NCI-H1694 treated with DMSO at 0.1 percent for 48 hours (cell line): ENCODE measurements at regions not wholly inside any gene's neighbourhood (a gene's known extent, or its start where the extent isn't known, plus 50 kb on each side); places are given as distances from the start of the nearest gene placed in this dataset.
A peak's percentile ranks its signal among the peaks of the same experiment; 100 is the strongest.
"Not testable (repeated sequence)": the region's sequence is repeated elsewhere in the genome, so short reads cannot be mapped to it uniquely, and the experiment has no call there.

Source experiments
- DNase-seq: peaks from one replicate; lab custom pipeline; 2025; lab: John Stamatoyannopoulos, UW

DNA sequence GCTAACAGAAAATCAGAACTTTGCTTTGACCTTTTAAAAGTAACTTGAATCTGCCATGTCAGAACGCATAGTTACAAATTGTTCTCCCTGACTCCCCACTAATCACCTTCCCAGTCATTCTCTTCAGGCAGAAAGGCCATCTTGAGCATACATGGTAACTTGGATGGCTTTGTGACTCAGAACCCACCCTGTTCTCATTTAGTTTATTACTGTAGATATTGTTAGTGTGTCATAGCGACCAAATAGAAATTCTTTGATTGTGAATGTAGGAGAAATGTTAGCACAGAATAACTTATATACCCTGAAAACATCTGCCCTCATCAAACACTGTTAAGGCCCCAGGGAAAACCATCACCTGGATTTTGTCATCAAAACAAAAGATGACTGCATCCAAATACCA, 382.0 kb downstream of the MAGEB5 start:
- DNase-seq: no peak

DNA sequence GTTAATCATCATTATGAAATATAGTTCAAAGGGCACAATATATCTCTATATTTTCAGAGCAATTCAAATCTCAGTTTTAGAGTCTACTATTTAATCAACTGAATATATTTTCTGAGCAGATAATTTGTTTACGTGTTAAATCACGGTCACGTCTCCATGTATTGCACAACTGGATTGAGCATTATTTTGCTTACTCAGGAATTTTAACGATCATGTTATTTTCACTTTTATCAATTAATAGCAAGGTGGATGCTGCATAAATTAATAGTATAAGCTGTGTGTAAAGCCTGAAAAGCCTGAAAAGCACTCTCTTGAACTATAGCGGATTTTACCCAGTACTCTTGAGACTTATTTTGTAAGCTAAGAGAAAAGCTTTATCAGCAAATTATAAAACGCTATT, 374.9 kb downstream of the MAGEB5 start:
- DNase-seq: no peak

DNA sequence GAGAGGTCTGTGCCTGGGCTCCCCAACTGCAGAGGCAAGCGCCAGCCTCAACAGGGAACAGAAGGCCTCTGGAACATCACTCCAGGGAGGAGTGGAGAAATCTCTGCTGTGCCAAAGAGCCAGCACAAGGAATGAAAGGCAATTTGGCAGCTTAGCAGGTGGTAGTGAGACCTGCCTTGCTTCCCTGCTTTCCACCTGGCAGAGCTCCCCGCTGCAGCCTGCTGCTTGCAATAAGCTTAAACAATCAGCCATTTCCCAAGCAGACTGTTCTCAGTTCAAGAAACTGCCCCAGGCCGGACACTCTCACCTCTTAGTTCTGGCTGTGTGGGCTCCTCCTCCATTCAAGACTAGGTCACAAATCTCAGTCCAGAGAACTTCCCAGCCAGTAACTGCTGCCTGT, 370.6 kb downstream of the MAGEB5 start:
- no peak for DNase-seq

DNA sequence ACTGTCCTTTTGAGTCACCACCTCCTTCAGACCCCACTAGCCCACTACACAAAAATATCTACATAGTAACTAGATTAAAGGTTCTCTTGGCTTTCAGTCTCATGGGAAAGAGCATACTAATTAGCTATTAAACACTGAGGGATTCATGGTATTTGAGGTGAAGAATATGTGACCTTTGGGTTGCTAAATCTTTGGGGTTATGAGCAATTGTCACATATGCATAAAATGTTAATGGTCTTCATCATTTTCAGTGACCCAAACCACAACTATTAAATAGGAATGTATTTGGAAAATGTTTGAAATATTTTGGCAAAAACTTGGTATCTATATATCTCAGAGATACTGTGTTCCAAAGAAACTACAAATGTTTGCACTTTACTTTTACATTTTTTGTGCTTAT, 365.1 kb downstream of the MAGEB5 start:
- no peak for DNase-seq

DNA sequence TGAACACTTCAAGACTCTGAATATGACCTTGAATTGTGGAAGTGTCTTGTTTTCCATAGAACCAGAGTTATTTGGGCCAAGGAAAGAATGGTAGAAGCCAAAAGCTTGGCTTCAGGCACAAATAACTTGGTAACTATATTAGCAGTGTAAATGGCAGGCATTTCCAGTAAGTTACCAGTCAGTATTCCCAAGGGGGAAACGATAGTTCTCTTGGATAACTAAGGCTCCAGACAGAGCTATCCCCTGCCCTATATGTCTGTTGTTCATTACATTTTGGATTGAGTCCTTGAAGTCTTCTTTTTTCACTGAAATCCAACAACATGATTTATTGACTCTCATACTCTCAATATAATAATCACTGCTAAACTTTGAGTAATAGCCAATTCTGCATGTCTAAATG, 364.1 kb downstream of the MAGEB5 start:
- DNase-seq: no peak

DNA sequence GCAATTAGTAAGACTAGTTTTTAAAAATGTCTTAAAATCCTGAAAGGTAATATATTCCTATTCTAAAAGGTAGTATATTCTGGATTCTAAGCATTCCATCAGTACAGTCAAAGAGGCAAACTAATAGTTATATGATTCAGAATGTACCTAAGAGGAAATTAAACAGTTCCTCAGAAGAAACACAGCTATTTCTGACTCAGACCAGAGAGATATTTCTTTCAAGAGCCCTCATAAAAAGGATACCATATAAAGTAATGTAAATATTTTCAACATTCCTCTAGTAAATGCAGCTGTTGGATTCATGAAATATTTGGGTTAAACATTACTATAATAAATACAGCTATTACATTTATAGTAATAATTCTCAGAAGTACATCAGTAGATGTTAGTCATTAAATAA, 358.3 kb downstream of the MAGEB5 start:
- DNase-seq: no peak

DNA sequence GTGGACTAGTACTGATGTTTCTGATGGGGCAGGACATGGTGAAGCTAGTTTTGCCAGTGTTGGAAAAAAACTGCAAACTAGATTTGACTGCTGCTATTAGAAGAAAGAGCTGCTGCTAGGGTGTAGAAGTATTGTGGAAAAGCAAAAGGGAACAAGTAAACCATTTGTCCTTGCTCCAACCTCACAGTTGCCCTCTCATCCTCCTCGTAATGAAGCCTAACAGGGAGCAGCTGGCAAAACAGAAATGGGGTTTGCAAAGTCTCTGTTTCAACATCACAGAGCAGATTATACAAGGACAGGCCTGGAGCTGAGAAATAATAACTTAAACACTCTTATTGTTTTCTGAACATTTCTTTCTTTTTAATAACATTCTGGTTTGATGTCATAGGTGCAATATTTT, 346.2 kb downstream of the MAGEB5 start:
- no peak for DNase-seq

DNA sequence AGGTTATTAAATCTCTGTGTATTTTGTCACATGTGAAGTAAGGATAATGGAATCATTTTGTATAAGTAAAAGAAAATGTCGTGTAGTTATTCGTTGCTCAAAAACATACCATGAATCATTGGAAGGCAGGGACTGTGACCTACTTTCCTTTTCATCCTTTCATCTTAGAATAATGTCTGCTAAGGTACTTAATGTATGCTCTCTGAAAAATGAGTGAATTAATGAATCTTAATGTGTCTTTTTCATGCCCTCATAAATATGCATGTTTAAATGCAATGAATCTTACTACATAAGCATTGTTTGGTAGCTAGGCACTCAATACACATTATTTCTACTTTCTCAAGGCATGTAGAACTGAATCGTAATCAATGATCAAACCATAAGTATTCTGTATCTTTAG, 343.9 kb downstream of the MAGEB5 start:
- no peak for DNase-seq

DNA sequence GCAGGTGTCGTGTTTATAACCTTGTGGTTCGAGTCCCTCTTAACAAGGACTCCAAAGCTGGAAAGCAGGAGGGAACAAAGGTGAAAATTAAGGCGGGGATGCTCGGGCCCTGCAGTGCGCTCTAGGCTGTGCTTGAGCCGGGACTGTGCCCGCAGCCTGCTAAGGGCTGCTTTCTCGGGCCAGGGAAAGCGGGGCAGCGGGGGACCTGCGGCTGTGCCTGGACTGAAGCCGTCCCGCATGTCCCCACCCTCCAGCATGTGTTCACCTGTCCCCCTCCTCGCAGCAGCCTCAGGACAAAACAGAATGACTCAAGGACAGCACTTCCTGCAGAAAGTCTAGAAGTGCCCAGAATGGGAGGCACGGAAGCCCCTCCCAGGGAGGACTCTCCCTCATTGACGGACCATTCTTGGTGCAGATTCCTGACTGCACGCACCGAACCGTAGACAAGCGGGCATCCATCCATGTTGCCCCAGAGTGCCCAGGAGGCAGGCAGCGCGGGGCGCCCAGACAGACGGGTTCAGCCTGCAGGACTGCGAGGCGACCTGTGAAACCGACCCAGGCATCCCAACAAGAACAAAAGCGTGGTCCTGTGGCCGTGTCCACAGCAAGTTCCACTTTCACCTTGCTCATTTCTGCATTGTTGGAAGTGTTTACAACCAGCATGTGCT, 342.9 kb downstream of the MAGEB5 start:
- DNase-seq: no peak

DNA sequence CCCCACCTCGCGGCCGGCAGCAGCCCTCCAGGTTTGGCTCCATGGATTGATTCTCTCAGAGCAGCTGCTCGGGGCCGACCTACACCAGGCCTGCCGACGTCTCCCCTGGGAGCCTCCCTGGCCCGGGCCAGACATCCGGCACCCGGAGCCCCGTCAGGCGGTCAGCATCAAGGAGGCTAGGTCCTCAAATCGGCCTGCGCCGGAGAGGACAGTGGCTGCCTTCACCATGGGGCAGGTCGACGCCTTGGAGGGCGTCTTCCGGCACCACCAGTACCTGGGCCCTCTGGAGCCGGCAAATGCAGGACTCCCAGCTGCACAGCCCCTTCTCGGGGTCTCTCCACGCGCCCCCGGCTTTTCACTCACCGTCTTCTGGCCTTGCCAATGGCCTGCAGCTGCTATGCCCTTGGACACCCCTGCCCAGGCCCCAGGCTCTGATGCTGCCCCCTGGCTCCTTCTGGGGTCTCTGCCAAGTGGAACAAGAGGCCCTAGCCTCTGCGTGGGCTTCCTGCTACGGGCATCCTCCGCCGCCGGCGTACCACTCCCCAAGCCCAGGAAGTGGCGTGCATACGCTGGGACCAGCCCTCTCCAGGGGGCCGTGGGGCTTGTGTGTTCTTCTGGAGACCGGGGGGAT, 341.8 kb downstream of the MAGEB5 start:
- DNase-seq: no peak

DNA sequence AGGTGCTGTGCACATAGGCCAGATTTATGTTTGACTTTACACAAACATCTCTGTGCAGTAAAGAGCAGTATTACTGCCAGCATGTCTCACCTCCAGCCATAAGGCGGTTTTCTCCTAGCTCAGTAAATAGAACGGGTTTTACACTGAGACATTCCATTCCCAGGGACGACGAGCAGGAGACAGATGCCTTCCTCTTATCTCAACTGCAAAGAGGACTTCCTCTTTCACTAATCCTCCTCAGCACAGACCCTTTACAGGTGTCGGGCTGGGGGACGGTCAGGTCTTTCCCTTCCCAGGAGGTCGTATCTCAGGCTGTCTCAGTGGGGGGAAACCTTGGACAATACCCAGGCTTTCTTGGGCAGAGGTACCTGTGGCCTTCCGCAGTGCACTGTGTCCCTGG, 309.8 kb downstream of the MAGEB5 start:
- not testable (repeated sequence) for DNase-seq

DNA sequence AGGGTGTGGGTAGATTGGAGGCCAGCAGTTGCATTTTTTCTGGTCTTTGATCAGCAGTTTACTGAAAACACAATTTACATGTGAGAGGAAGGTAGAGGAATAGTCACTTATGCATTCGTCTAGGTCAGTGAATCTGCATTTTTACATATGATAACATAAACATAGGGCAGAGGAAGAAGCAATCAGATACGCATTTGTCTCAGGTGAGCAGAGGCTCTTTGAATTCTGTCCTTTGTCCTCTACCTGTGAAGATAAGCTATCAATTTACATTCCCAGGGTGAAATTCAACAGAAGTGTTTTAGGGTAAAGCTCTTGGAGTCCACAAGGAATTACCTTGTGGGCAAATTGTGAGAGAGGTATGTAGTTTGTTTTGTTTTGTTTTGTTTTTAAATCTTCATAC, 306.5 kb downstream of the MAGEB5 start:
- DNase-seq: no peak

DNA sequence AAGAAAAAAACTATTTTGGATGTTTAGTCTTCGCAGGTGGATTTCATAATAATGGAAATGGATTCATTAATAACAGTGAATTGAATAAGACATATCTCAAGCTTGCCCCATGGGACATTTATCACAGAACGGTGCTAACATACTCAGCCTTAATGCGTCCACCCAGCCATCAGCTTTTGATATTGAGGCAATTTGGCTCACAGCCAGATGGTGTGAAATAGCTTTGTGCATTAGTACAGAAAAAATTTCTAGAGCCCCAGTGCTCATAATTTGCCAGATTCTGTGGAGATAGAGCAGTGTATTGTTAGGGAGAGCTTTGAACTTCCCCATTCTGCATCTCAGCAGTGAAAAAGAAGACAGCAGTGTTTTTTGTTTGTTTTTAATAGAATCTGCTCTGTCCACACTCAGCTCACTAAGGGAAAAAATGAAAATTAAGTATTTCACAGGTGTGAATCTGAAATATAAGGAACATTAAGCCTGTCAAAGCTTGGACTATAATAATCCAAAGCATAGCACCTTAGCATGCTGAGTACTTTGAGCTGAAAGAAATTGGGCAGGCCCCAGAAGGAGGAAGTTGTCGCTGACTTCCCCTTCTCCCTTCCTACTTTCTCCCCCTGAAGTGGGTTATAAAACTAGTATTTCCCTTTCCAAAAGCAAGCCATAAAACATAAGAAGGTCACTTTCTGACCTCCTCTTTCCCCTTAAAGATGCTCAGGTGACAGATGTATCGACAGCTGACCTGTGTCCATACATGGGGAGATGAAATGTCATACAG, 295.8 kb downstream of the MAGEB5 start:
- DNase-seq: no peak

DNA sequence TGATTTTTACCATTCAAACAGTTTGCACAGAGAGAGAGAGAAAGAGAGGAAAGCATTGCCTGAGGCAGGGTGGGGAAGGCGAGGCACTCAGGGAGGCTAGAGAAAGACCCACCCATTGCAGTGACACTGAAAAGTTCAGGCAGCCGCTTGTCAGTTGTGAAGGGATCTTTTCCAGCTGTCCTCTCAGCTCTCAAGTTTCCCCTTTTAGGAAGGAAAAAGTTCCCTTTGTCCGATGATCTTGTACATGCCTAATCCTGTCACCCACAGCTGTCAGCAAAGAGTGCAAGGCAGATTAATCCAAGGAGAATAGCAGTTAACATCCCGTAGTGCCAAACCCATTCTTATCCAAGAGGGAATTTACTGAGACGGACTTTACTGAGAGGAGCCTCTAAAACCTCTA, 255.0 kb downstream of the MAGEB5 start:
- no peak for DNase-seq

DNA sequence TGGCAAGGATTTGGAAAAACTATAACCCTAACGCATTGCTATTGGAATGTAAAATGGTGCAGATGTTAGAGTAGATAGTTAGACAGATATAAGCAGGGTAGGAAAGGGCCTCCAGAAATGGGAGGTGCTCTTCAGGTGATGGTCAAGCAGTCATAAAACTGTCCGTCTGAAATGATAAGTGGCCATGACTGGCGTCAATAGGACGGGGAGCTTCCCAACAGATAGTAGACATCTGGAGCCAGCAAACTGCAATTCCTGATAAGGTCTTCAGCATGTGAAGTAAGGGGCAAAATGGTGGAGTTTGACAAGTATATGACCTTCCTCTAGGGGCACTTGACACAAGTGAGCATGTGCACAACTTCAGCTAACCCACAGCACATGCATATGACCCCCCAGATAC, 250.4 kb downstream of the MAGEB5 start:
- DNase-seq: no peak

DNA sequence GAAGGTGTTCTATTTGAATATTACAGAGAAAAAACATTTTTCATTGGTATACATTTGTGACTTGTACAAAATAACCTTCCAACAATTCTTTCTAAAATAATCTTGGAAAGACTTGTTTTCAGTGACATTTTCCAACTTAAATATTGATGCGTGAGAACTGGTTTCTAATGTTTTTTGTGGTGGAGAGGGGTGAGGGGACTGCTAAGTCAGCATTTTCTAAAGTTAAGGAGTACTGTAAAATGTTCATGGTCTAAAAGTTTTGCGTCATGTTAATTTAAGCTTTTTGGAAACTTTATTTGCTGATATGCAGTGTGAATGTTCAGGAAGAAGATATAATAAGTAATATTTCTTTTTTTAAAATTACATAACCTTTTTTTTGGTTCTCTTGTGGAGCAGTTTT, 229.3 kb downstream of the MAGEB5 start:
- no peak for DNase-seq

DNA sequence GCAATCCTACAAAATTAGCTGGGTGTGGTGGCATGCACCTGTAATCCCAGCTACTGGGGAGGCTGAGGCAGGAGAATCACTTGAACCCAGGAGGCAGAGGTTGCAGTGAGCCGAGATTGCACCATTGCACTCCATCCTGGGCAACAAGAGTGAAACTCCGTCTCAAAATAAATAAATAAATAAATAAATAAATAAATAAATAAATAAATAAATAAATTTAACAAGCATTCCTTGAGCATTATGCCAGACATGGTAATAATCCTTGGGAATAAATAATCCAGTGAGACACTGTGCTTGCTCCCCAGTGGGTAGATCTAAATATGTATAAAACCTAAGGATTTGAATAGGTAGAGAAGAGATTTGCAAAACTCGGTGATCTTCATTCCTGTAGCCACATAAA, 228.4 kb downstream of the MAGEB5 start:
- DNase-seq: not testable (repeated sequence)

DNA sequence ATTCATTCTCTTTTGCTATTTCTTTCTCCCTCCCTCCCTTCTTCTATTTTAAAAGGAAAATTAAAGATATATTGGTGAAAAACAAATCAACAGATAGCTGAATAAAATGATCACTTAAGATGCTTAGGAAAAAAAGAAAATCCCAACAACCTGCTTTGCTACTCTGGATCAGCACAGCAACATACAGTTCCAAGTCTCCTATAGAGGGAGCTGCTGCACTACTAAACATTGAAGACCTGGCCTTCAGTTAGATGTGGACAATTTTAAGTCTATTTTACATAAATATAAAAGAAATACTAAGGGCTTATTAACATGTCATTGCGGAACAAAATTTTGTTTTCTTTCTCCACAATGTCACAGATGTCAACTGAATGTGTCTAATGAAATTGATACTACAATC, 226.4 kb downstream of the MAGEB5 start:
- peak; percentile 2 for DNase-seq

DNA sequence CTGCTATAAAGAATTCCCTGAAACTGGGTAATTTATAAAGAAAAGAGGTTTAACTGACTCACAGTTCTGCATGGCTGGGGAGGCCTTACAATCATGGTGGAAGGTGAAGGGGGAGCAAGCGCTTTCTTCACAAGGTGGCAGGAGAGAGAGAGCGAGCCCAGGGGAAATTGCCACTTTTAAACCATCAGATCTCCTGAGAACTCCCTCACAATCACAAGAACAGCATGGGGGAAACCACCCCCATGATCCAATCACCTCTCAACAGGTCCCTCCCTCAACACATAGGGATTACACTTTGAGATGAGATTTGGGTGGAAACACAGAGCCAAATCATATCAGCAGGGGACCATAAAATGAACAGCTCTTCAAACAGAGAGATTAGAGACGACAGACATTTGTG, 198.6 kb downstream of the MAGEB5 start:
- no peak for DNase-seq

DNA sequence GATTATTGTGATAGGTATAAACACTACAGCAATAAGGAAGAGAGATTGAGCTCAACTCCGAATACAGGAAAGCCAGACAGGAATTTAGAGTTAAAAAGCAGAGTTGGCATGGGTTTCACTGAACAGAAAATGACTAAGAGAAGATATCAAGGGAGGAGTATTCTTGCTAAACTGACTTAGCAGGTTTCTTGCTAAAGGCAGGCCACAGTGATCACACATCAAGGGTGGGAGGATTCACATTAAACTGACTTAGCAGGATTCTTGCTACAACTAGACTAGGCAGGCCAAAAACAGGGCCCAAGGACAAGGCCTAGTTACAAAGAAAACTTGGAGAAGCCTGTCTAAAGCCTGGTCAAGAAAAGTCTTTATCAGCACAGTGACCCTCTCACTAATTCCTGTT, 195.1 kb downstream of the MAGEB5 start:
- no peak for DNase-seq

DNA sequence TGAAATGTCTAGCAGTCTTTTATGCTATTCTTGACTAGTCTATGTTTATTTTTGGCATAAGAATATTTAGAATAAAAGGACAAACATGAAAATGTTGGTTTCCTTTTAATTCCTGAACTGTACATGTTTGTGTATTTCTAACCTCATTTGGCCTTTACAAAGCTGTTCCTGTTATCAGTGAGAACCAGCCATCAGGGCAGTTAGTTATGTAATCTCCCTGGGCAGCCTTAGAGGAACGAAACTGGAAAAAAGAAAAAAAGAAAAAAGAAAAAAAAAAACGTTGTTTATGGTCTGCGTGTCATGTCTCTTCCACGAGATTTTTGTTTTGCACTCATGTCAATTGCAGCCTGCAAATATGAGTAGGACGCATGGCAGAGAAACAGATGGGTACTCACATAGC, 193.7 kb downstream of the MAGEB5 start:
- no peak for DNase-seq

DNA sequence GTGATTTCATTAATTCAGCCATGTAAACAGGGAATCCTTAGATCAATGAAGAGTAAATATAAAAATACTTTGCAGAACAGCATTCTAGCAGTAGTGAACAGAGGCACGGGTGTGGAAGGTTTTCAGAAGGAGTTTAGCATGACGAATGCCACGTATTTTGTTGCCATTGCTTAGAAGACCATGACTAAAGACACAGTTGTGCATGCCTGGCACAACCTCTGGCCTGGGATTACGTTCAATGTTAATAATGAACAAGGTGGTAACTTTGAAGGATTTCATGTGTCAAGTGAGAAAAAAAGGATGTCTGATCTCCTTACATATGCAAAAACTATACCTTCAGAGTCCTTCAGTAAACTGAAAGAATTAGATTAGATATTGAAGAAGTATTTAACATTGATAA, 171.9 kb downstream of the MAGEB5 start:
- DNase-seq: no peak

DNA sequence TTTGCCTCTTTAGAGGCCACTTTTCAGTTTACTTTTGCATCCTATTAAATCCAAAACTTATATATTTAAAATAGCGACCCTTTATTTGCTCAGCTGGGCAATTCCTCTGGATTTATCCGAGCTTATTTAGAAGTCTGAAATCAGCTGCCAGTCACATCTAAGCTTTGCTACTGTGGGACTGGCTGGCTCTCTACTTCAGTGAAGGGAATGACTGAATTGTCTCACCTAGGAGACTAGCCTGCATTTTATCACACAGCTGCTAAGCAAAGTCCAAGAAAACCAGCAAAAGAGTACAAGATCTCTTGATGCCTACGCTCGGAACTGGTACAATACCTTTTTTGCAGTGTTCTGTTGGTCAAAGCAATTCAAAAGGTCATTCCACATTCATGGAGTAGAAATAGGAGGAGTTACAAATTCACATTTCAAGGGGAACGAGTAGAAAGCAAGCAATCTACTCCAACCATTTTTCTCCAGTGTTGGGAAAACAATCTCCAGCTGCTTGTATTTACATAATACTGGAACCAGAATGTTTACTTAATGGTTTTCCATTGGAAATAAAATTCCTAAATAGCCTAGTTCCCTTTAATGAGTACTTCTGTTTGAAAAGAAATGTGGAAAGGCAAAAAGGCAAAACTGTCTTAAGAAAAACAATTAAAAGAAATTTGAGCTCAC, 160.2 kb downstream of the MAGEB5 start:
- DNase-seq: no peak
